CD1c-positive myeloid dendritic cell (primary cell): ENCODE measurements at regions not wholly inside any gene's neighbourhood (a gene's known extent, or its start where the extent isn't known, plus 50 kb on each side); places are given as distances from the start of the nearest gene placed in this dataset.
"Not testable (repeated sequence)": the region's sequence is repeated elsewhere in the genome, so short reads cannot be mapped to it uniquely, and the experiment has no call there.

ENCODE experiments used
- DNase-seq: peaks from one replicate; pipeline ENCODE4 v3.0.0-alpha.2; 2016; ENCODE audit errors: extremely low spot score

DNA sequence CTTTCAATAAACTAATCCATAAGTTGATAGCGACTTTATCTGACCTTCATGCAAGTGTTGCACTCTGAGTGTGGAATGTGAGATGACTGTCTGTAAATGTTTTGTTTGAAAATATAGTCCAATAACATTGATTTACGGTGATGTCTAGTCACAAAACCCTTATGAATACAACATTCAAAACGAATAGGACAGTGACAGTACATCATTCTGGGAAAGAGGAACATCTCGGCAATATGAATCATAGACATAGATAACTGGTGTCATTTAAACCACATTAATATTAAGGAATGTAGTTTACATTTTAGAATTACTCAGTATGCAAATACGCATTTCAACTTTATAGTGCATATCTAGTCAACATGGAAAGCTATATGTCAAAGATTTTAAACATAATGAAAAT, 1311.6 kb upstream of the ADGRL4 start:
- no peak for DNase-seq

DNA sequence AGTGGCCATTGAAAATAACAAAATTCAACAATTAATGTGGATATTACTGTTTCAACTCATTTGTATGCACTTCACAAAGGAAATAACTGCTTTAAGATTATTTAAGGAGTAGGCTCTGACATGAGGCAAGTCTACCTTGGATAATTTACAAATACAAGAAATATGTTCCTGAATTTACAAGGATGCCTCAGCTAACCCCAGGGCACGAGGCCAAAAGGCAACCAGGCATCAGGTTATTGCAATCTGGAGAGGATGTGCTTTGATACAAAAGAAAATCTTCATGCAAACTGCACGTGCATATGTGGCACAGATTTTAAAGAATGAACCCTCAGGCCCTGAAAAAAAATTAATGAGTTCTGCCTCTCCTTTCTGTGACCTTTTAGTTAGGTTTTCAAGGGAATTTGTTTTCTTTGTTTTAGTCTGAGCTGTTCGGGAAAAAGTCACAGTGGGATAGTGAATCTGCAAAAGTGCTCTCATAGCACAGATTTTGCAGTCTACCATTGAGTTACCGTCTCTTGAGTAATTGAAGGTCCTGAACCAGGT, 1304.2 kb upstream of the ADGRL4 start:
- no peak for DNase-seq

DNA sequence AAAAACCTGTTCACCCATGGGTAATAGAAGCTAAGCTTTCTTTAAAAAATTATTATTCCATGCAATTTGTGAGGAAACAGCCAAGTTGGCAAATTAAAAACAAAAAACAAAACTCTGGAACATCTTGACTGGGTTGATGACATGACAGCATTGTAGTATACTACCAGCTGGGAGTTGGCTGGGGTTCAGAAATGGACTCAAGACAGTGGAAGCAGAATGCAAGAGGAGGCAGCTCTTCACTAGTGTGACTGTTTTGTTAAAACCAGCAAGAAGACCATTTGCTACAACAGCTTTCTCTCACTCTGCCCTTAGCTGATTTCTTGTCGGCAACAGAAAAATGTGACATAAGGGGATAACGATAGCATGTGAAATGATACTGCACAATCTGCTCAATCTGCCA, 1298.9 kb upstream of the ADGRL4 start:
- DNase-seq = no peak

DNA sequence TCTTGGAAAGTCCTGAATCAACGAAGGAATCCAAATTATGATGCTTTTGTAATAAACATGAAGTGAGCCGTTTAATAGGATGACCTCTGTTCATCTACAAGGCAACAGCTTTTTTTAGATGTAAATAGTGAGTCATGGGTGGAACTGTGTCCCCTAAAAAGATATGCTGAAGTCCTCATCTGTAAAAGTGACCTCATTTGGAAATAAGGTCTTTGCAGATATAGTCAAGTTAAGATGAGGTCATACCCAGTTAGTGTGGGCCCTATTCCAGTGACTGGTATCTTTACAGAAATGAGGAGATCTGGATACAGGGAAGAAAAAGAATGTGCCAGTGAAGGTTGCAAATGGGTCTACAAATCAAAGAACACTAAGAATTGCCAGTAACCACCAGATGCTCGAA, 1287.3 kb upstream of the ADGRL4 start:
- no peak for DNase-seq

DNA sequence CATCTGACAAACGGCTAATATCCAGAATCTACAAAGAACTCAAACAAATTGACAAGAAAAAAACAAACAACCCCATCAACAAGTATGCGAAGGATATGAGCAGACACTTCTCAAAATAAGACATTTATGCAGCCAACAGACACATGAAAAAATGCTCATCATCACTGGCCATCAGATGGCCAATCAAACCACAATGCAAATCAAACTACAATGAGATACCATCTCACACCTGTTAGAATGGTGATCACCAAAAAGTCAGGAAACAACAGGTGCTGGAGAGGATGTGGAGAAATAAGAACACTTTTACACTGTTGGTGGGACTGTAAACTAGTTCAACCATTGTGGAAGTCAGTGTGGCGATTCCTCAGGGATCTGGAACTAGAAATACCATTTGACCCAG, 1282.2 kb upstream of the ADGRL4 start:
- not testable (repeated sequence) for DNase-seq

DNA sequence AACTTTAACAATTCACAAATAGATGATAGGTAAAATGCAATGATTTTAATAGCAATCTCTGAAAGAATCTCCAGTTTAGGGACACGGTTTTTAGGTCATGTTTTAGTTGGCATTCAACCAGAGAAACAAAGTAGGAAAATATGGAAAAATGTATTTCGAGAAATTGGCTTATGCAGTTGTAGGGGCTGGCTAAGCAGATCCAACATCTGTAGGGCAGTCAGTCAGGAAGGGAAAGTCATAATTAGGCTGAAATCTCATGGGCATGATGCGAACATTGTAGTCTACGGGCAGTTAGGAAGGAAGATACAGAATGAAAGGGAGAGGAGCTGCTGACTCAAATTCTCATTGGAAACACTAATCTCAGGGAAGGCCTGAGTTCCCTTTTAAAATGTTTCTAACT, 1276.0 kb upstream of the ADGRL4 start:
- no peak for DNase-seq

DNA sequence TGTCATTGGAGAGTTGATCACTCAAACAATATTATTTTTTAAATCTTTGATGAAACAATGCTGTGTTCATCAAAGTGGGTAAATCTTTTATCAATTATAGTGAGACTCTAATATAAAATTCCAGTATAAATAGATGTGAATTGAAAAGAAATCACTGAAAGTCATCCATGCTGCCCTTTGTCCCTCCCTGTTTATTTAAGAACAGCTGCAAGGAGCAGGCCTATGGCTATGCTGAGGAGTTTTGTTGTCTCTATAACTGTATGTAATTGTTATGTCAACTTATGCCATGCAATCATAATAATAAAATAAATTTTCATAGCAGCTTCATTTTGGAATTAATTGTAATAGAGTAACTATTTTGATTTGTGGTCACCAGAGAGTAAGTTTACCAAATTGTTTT, 1272.4 kb upstream of the ADGRL4 start:
- DNase-seq = no peak

DNA sequence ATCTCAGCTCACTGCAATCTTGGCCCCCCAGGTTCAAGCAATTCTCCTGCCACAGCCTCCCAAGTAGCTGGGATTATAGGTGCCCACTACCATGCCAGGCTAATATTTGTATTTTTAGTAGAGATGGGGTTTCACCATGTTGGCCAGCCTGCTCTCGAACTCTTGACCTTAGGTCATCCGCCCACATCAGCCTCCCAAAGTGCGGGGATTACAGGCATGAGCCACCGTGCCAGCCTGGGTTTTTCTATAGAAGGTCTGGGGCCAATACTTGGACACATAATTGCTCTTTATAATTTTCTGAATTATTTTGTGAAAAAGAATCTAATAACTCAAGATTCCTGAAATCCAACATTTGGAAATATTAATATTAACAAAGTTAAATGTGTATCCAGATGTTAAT, 1267.7 kb upstream of the ADGRL4 start:
- no peak for DNase-seq

DNA sequence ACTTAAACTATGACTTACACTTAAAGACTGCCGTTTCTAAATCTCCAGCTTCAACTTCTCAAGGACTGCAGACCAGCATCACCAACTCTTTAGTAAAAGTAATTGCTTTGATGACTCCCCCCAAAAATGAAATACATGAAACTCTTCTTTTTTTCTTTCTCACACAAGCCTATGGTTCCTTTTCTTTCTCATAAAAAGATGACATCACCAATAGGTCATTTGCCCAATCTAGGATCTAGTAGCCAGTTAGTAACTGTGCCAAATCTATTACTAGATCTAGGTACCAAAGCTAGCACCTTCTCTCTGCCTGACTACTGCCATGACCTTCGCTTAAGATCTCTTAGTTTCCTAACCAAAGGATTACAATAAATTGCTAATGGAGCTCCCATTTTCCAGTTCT, 1266.0 kb upstream of the ADGRL4 start:
- no peak for DNase-seq

DNA sequence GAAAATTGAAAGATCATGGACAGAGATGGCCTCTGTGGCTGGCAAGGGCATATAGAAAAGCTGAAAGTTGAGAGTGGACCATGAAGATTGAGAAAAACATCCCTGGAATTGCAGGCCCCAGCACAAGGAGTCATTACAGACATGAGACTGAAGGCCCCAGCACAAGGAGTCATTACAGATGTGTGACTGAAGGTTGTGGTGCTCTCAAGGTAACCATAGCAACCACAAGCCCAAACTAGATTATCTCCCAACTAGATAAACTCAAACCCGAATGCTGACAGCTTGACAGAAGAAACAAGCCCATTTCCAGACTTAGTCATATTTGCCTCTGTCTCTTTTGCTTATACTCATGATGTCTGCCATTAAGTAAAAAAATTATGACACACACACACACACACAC, 1252.1 kb upstream of the ADGRL4 start:
- DNase-seq = no peak

DNA sequence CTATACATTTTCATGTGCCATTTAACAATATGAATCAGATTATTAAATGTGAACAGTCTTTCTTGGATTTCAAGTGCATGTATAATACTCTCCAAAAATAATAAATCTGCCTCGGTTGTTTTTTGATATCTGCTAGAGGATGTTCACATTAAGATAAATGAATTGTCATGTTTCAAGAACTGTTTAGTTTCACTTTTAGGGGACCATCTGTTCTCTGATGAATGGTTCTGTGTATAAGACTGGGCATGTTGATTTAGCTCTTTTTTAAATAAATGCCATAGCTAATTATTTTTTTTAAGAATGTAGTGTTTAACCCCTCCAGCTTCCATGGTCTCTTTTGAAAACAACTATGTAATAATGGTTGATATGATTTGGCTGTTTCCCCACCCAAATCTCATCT, 1245.1 kb upstream of the ADGRL4 start:
- DNase-seq = no peak

DNA sequence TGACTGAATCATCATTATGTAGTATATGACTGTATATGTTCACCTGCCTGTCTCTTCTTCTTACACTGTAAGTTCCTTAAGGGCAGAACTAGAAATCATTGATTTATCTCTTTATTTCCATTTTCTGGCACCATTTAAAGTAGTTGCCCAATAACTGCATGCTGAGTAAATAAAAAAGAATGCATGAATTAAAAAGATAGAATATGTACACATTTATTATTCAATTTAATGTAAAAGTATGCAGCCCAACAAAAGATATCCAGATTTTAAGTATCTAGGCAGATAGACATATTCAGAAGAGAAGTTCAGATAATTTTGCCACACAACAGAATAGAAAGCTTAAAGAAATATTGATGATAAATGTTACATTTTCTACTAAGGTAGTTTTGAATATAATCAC, 1244.6 kb upstream of the ADGRL4 start:
- no peak for DNase-seq

DNA sequence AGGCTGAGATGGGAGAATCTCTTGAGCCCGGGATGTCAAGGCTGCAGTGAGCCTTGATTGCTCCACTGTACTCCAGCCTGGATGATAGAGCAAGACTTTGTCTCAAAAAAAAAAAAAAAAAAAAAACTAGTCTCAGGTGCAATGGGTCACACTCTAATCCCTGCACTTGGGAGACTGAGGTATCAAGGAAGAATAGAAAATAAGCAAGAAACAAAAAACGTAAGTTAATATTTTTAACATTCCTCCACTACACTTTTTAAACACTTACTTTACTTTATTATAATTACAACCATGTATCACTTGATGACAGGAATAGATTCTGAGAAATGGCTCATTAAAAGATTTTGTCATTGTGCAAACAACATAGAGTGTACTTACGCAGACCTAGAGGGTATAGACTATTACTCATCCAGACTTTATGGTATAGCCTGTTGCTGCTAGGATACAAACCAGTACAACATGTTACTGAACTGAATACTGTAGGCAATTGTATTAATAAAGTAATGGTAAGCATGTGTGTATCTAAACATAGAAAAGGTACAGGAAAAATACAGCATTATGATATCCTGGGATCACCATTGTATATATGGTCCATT, 1244.1 kb upstream of the ADGRL4 start:
- no peak for DNase-seq

DNA sequence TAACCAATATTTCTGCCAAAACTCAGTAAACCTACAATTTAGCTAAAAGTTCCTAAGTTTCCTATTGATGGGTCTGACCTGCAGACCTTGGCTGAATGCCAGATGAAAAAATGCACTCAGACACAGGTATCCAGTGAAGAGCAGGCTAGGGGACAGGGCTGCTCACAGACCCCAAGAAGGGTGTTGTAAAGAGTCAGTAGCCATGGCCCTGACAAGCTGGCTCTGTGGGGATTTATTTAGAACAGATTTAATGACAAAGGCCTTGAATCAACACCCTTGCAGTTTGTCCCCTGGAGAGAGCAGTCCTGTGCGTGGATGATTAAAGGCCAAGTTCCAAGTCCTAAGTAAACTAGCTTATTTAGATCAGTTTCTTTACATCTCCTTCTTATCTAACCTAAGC, 1243.2 kb upstream of the ADGRL4 start:
- DNase-seq = no peak

DNA sequence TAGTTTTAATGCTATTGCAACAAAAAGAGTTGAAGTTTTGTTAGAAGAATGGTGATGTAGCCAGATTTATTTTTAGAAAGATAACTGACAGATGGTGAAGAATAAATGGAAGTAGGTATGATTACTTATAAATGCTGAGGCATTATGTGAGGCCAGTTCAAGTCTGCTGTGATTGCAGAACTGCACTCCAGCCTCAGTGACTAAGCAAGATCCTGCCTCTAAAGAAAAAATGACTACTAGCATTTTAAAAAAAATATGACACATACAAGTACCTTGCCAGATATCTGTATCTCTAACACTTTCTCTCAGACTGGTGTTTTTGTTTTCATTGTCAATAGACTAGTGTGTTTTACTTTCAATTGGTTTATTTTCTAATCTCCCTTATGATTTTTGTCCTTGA, 1242.4 kb upstream of the ADGRL4 start:
- no peak for DNase-seq

DNA sequence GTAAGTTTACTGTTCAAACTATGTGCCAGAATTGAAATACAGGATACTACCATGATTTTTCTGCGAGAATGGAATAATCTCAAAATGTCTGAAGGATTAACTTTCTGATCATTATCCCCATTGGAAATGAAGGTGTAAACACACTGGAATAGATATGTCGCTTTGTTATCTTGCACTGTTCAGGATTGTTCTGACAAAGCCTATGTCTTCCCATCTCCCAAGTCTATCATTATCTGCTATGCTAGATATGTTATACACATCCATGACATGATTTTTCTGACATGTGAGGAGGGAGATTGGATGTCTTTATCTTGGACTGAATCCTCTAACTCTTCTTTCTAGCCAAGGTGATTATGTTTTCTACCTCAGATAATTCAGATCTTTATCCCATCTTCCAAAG, 1239.3 kb upstream of the ADGRL4 start:
- DNase-seq = no peak

DNA sequence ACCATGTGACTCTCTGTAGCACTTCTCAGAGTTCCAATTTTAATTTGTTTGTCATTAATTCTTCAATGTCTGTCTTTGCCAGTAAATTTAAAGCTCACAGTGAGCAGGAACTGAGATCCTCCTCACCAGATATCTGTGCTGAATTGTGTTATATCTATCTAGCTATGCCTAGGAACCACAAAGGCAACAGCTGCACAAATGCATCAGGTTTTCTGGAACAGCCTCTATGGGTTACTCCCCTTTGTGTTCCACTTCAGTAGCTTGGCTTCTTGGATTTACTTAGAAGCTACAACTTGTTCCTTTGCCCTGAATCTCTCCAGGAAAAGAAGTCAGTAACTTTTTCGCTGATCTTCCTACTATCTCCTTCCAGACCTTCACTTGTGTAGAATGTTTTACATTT, 1237.8 kb upstream of the ADGRL4 start:
- DNase-seq = no peak

DNA sequence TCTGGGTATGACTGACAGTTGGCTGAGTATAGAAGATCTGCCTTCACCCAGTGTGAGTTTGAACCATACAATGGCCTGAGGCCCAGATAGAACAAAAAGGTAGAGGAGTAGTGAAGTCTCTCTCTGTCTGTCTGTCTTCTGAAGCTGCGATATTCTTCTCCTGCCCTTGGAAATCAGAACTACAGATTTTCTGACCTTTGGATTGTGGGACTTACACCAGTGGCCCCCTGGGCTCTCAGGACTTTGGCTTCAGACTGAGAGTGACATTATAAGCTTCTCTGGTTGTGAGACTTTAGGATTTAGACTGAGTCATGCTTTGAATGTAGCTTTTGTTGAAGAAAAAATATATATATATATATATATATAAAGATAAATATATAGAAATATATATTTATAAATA, 1235.0 kb upstream of the ADGRL4 start:
- DNase-seq = no peak

DNA sequence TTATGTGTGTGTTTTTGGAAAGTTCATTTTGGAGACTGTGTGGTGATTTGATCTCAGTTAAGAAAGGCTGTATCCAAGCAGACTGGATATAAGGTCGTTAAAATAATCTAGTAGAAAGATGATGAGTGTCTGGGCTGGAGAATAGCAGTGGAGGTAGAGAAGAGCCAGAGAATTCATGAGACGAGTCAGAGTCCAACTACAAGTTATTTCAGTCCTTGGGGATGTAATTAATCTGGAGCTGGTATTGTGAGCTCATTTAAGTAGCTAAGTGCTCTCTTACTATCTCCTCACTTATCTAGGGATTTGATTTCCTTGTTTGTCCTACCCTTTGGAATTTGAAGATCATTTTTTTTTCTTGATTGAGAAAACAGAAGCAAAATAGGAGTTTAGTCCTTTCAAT, 1219.0 kb upstream of the ADGRL4 start:
- DNase-seq = no peak

DNA sequence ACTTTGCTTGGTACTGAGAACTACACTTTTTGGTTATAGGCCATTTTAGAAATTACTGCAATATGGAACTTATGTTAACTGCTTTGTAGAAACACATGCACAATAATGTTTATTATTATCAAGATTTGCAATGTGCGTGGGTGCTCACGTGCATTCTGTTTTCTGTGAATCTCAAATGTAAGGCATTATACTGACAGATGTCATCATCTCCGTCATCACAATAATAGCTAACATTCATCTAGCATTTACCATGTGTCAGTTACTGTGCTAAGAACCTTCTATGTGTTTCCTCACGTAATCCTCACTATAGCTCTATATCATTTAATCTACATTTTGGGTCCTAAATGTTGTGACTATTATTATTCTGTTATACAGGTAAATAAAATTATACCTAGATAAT, 1214.8 kb upstream of the ADGRL4 start:
- no peak for DNase-seq

DNA sequence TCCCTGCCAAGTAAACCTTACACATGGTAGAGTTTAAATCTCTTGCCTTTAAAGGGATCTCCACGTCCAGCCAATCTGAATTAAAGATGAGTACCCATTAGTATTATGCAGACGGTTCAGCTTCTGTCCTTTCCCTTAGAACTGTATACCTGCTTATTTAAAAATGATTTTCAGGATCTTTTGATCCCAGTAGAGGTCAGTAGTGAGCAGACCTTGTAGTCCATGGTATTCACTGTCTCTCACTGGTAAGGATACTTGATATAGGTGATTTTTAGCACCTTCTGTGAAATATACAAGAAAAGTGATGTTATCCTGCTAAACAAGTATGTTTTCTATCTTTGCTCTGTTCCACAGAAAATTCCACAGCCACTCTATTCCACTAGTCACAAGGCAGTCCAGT, 1211.6 kb upstream of the ADGRL4 start:
- peak; percentile 5 for DNase-seq

DNA sequence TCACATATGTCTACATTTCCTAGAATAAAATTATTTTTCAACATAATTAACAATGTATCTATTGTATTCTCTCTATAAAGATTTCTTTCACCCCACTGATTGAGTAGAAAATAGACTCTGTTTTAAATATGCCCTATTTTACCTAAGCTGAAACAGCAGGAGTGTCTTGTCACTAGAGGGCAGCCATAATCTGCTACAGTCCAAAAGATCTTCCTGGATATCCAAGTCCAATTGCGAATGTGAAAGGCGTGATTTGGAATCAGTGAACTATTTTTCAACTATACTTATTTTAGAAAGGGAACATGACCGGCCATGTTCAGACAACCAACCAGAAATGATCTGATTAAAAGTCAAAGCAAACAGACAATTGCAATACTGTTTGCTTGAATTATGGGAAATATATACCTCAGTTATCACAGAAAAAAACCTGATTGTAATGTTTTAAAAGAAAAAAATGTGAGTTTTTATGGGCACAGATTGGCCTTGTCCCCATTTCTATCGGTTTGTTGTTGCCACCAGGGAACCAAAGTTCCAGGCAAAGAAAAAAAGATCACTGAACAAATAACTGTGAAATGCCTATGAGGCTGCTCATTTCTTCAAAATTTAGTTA, 1211.0 kb upstream of the ADGRL4 start:
- no peak for DNase-seq

DNA sequence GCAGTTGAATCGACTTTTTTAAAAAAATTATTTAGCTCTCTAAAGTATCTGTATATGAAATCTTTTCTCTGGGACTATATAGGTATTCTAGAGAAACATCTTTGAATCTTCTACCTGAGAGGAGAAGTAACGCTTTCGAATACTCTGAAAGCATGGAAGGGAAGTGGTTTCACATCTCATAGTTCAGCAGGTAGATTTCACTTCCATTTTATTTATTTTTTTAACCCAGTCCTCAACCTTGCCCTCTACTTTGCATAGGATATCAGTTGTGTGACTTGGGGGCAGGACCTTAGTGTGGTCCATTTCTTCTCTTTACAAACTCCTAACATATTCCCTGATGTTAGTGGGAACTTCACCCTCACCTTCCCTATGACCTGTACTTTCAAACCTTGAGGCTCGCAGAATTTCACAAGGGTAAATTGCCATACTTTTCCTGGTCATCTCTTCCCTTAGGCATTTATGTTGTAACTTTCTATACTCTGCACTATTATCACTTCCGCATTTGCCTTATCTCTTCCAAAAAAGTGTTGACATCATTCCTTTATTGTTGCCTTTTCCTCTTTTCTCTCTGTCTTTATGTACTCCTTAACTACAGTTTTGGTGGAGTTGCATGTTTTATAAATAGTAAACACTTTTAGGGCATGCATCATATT, 1208.5 kb upstream of the ADGRL4 start:
- no peak for DNase-seq

DNA sequence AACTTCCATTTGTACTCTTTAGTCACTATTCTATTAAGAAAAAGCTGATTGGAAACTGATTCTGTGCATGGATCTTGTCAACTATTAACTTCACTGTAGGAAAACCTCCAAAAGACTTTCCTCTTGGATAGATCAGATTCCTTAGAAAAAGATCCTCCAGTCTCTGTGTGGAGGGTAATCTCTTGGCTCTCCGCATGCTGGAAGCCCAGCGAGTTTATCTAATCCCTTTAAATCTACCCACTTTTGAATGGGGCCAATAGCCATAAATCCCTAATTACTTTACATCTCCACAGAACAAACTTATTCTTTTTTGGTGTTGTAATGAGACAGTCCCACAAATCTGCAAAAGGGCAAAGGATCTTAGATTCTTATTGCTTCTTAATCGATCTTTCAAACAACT, 1206.4 kb upstream of the ADGRL4 start:
- no peak for DNase-seq
